Prostate gland (tissue), 2 donors: ENCODE measurements at regions not wholly inside any gene's neighbourhood (a gene's known extent, or its start where the extent isn't known, plus 50 kb on each side); places are given as distances from the start of the nearest gene placed in this dataset.

ENCODE experiments used
- POLR2A ChIP-seq: fragments of 450-650 bp; IDR thresholded peaks from one replicate; pipeline ENCODE4 v1.6.1; 2016; ENCODE audit warnings: antibody characterized with exemption, mild to moderate bottlenecking
- POLR2AphosphoS5 ChIP-seq: sonication (generic); formaldehyde crosslinking; IDR thresholded peaks from one replicate; pipeline ENCODE4 v1.6.1; 2017; ENCODE audit warnings: antibody characterized with exemption
- TF ChIP-seq, protein P1 (sequence below), 4 experiments: fragments of 200-600 bp in 2 of 4; fragments of 450-650 bp in 2 of 4; sonication (generic) in 2 of 4; IDR thresholded peaks; 1 replicate in 3 of 4; 2 replicates in 1 of 4; pipeline ENCODE4 v1.5.1; 2016 to 2019; ENCODE audit warnings: antibody characterized with exemption in 4 of 4, mild to moderate bottlenecking in 2 of 4, moderate library complexity in 2 of 4

DNA sequence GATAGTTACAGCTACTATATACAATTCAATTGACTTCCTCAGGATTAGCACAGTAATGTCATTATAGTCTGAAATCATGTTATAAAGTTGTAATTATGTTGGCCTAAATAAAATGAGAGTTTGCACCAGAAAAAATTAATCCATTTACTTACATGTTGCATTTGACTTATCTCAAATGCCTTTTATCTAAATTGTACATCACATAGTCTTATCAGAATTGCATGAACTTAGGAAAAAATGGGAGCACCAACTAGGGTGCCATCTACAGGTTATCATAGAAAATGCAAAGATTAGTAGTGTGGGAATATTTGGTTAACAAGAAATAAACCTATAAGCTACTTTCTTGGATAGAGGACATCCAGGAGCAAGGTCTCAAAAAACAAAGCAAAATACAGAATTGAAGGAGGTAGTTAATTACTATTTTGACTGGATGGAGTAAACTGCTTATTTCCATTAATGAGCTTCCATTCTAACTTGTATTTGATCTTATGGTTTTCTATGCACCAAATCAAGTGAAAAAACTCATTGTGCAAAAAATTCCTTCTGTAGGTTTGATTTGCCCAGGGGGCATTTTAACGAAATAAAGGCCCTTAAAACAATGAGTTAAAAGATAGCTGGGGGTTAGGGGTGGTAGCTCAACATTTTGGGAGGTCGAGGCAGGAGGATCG, 60.0 kb upstream of the ORC5 start:
- no peak for TF ChIP-seq POLR2A
- TF ChIP-seq, protein P1, sequence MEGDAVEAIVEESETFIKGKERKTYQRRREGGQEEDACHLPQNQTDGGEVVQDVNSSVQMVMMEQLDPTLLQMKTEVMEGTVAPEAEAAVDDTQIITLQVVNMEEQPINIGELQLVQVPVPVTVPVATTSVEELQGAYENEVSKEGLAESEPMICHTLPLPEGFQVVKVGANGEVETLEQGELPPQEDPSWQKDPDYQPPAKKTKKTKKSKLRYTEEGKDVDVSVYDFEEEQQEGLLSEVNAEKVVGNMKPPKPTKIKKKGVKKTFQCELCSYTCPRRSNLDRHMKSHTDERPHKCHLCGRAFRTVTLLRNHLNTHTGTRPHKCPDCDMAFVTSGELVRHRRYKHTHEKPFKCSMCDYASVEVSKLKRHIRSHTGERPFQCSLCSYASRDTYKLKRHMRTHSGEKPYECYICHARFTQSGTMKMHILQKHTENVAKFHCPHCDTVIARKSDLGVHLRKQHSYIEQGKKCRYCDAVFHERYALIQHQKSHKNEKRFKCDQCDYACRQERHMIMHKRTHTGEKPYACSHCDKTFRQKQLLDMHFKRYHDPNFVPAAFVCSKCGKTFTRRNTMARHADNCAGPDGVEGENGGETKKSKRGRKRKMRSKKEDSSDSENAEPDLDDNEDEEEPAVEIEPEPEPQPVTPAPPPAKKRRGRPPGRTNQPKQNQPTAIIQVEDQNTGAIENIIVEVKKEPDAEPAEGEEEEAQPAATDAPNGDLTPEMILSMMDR (IDR thresholded peaks at IDR 0.05), result peak in 2 of 4 experiments; percentile 31 to 37
- TF ChIP-seq POLR2AphosphoS5, result no peak
